ENCODE measurements at regions not wholly inside any gene's neighbourhood (a gene's known extent, or its start where the extent isn't known, plus 50 kb on each side); places are given as distances from the start of the nearest gene placed in this dataset.

DNA sequence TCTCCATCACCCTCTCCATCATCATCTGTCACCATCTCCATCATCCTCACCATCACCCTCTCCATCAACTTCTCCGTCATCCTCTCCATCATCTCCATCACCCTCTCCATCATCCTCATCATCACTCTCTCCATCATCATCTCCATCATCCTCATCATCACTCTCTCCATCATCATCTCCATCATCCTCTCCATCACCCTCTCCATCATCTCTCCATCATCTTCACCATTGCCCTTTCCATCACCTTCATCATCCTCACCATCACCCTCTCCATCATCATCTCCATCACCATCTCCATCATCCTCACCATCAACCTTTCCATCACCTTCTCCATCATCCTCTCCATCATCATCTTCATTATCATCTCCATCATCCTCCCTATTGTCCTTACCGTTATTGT is 565.5 kb upstream of the SGCD start:
- intact Hi-C loops (cut with micrococcal nuclease; ENCODE audit: unreplicated experiment): no loop called here
- H3K36me3 ChIP-seq (ENCODE audit: control insufficient read depth, insufficient read depth, low read length): no peaks in the 10 kb centered on the region
- H3K27ac ChIP-seq (ENCODE audit: low read length): no peak overlapping the region
- no peak overlapping the region for H3K4me3 ChIP-seq (ENCODE audit: low read depth in 2 of 2, low read length in 2 of 2)
- POLR2A ChIA-PET: no interaction called here
- CTCF ChIA-PET: no interaction called here
- BruUV-seq (replicated peaks): no TSS peak
- TF ChIP-seq SIN3A (IDR thresholded peaks at IDR 0.05; ENCODE audit: borderline replicate concordance, insufficient read depth, low read depth, low read length) (no peak), TCF7L2 (IDR thresholded peaks at IDR 0.05; ENCODE audit: low read depth, low read length) (no peak), POLR2AphosphoS5 (IDR thresholded peaks at IDR 0.05; ENCODE audit: low read depth, low read length) (no peak)
- TF ChIP-seq, protein P1, sequence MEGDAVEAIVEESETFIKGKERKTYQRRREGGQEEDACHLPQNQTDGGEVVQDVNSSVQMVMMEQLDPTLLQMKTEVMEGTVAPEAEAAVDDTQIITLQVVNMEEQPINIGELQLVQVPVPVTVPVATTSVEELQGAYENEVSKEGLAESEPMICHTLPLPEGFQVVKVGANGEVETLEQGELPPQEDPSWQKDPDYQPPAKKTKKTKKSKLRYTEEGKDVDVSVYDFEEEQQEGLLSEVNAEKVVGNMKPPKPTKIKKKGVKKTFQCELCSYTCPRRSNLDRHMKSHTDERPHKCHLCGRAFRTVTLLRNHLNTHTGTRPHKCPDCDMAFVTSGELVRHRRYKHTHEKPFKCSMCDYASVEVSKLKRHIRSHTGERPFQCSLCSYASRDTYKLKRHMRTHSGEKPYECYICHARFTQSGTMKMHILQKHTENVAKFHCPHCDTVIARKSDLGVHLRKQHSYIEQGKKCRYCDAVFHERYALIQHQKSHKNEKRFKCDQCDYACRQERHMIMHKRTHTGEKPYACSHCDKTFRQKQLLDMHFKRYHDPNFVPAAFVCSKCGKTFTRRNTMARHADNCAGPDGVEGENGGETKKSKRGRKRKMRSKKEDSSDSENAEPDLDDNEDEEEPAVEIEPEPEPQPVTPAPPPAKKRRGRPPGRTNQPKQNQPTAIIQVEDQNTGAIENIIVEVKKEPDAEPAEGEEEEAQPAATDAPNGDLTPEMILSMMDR (IDR thresholded peaks at IDR 0.05): no peak
- TF ChIP-seq, protein P2, sequence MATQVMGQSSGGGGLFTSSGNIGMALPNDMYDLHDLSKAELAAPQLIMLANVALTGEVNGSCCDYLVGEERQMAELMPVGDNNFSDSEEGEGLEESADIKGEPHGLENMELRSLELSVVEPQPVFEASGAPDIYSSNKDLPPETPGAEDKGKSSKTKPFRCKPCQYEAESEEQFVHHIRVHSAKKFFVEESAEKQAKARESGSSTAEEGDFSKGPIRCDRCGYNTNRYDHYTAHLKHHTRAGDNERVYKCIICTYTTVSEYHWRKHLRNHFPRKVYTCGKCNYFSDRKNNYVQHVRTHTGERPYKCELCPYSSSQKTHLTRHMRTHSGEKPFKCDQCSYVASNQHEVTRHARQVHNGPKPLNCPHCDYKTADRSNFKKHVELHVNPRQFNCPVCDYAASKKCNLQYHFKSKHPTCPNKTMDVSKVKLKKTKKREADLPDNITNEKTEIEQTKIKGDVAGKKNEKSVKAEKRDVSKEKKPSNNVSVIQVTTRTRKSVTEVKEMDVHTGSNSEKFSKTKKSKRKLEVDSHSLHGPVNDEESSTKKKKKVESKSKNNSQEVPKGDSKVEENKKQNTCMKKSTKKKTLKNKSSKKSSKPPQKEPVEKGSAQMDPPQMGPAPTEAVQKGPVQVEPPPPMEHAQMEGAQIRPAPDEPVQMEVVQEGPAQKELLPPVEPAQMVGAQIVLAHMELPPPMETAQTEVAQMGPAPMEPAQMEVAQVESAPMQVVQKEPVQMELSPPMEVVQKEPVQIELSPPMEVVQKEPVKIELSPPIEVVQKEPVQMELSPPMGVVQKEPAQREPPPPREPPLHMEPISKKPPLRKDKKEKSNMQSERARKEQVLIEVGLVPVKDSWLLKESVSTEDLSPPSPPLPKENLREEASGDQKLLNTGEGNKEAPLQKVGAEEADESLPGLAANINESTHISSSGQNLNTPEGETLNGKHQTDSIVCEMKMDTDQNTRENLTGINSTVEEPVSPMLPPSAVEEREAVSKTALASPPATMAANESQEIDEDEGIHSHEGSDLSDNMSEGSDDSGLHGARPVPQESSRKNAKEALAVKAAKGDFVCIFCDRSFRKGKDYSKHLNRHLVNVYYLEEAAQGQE (IDR thresholded peaks at IDR 0.05; ENCODE audit: insufficient read depth in 1 of 2, low read depth in 2 of 2, low read length in 1 of 2): no peak
- H3K27me3 ChIP-seq (ENCODE audit: control insufficient read depth, insufficient read depth, low read length): no peaks in the 10 kb centered on the region
- in situ Hi-C loops (cut with HindIII; ENCODE audit: low pct_unique_long_range_greater_than_20kb, low sequenced_read_pairs): no loop called here
- H3K4me1 ChIP-seq (ENCODE audit: control insufficient read depth, insufficient read depth, low read length): no peaks in the 10 kb centered on the region
- ATAC-seq (no peak), DNase-seq (ENCODE audit: low read depth, low spot score) (no peak)
- H3K9me3 ChIP-seq (ENCODE audit: control insufficient read depth, insufficient read depth, low read depth, low read length): no peaks in the 10 kb centered on the region; the same call in 1 of the 2 replicates

DNA sequence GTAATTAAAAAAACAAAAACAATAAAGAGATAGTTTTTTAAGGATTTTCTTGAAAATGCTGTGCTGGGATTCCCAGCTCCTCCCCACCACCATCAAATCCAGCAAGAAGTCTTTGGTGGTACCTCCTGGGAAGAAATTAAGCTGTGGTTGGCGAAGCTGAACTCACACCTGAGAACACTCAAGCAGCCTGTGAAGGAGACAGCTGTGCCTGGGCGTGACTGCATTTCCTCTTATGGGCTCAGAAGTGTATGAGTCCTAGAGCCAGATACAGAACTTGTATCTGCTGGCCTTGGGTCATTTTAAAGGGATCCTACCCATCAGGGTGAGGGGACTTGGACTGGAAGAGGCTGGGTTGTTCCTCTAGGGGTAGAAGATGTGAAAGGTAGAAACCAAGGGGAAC is 561.2 kb upstream of the SGCD start:
- Histone ChIP-seq H3K27me3 (ENCODE audit: control insufficient read depth, insufficient read depth, low read length) (no peaks in the 10 kb centered on the region), H3K9me3 (ENCODE audit: control insufficient read depth, insufficient read depth, low read depth, low read length) (no peaks in the 10 kb centered on the region; the same call in 1 of the 2 replicates), H3K4me1 (ENCODE audit: control insufficient read depth, insufficient read depth, low read length) (no peaks in the 10 kb centered on the region), H3K27ac (ENCODE audit: low read length) (no peak overlapping the region), H3K4me3 (ENCODE audit: low read depth in 2 of 2, low read length in 2 of 2) (no peak overlapping the region), H3K36me3 (ENCODE audit: control insufficient read depth, insufficient read depth, low read length) (no peaks in the 10 kb centered on the region)
- no TSS peak for BruUV-seq (replicated peaks)
- no peak for DNase-seq (ENCODE audit: low read depth, low spot score)
- in situ Hi-C loops (cut with HindIII; ENCODE audit: low pct_unique_long_range_greater_than_20kb, low sequenced_read_pairs): no loop called here
- intact Hi-C loops (cut with micrococcal nuclease; ENCODE audit: unreplicated experiment): no loop called here
- CTCF ChIA-PET: no interaction called here
- no peak for ATAC-seq
- POLR2A ChIA-PET: no interaction called here
- TF ChIP-seq, protein P2 (IDR thresholded peaks at IDR 0.05; ENCODE audit: insufficient read depth in 1 of 2, low read depth in 2 of 2, low read length in 1 of 2): no peak
- TF ChIP-seq TCF7L2 (IDR thresholded peaks at IDR 0.05; ENCODE audit: low read depth, low read length): no peak
- TF ChIP-seq POLR2AphosphoS5 (IDR thresholded peaks at IDR 0.05; ENCODE audit: low read depth, low read length): no peak
